ENCODE measurements at regions not wholly inside any gene's neighbourhood (a gene's known extent, or its start where the extent isn't known, plus 50 kb on each side); places are given as distances from the start of the nearest gene placed in this dataset.
"Not testable (repeated sequence)": the region's sequence is repeated elsewhere in the genome, so short reads cannot be mapped to it uniquely, and the experiment has no call there.

DNA sequence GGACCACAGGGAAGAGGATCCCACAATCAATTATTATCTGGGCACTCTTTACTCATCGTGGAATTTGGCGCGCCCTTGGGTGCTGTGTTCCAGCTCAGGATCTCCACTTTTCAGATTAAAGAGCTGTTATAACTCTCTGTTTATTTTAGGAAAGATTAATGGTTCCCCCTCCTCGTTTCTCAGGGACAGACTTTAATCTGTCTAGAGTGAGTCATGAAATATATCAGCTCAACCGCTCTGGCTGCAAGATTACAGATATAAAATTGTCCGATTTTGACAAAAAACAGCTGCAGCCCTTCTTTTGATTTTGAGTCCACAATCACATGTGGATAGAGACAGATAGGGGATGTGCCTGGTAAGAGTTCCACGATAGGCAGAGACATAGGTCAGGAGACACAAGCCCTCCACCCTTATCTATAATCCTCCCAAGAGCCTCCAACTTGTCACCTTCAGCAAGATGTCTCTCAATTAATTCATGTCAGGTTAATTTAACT, 77.6 kb upstream of the ANKRD55 start:
- Mint-ChIP-seq H3K4me3 (no peak overlapping the region), H3K27me3 (ENCODE audit: low read depth) (peaks cover 4% of the 10 kb centered on the region), H3K27ac (no peak overlapping the region), H3K4me1 (ENCODE audit: low read depth) (no peaks in the 10 kb centered on the region), H3K9me3 (peaks cover 14% of the 10 kb centered on the region), H3K36me3 (ENCODE audit: low read depth) (peaks cover 4% of the 10 kb centered on the region)

DNA sequence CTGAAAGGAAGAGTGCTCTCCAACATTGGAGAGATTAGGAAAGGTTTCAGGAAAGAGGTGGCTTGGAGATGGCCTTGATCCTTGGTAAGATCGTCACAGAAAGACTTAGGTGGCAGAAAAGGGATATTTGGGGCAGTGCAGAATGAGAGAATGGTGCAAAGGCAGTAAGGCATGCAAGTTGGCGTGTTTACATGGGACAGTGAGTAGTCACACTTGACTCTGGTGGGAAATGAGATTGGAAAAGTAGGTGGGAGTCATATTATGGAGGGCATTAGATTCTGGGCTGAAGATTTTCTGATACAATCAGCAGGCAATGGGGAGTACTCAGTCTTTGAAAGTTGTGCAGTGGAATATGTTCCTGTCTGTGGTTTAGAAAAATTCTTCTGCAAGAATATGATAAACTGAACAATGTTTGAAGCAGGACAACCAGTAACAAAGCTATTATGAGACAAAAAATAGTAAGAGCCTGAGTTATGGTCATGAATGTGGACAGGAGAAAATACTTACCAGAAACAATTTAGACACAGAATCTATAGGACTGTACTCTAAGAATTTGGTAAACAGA, 76.2 kb upstream of the ANKRD55 start:
- Mint-ChIP-seq H3K9me3 (peaks cover 17% of the 10 kb centered on the region), H3K4me3 (no peak overlapping the region), H3K36me3 (ENCODE audit: low read depth) (peaks cover 4% of the 10 kb centered on the region), H3K27me3 (ENCODE audit: low read depth) (peaks cover 4% of the 10 kb centered on the region), H3K27ac (no peak overlapping the region), H3K4me1 (ENCODE audit: low read depth) (no peaks in the 10 kb centered on the region)

DNA sequence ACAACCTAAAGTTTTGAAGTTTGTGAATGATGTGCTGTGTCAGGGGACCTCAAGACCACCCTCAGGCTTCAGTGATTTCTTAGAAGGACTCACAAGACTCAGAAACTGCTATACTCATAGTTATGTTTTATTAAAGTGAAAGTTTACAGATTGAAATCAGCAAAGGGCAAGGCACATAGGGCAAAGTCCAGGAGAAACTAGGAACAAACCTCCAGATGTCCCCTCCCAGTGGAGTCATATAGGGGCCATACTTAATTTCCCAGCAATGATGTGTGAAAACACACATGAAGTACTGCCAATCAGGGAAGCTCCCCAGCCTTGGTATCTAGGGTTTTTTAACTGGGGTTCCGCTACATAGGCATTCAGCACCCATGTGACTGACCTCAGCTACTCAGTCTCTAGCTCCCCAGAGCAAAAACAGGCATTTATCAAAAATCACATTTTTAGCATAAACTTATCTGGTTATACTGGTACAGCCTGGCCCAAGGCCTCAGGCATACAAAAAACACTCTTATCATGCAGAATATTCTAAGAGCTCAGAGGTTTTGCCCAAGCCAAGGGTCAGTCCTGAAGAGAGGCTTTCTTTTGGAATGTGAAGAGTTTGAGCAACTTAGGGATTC, 74.7 kb upstream of the ANKRD55 start:
- H3K4me1 Mint-ChIP-seq (ENCODE audit: low read depth) = no peaks in the 10 kb centered on the region
- no peak overlapping the region for H3K4me3 Mint-ChIP-seq
- no peak overlapping the region for H3K27ac Mint-ChIP-seq
- peaks cover 4% of the 10 kb centered on the region for H3K36me3 Mint-ChIP-seq (ENCODE audit: low read depth)
- peaks cover 17% of the 10 kb centered on the region for H3K9me3 Mint-ChIP-seq
- peaks cover 4% of the 10 kb centered on the region for H3K27me3 Mint-ChIP-seq (ENCODE audit: low read depth)

DNA sequence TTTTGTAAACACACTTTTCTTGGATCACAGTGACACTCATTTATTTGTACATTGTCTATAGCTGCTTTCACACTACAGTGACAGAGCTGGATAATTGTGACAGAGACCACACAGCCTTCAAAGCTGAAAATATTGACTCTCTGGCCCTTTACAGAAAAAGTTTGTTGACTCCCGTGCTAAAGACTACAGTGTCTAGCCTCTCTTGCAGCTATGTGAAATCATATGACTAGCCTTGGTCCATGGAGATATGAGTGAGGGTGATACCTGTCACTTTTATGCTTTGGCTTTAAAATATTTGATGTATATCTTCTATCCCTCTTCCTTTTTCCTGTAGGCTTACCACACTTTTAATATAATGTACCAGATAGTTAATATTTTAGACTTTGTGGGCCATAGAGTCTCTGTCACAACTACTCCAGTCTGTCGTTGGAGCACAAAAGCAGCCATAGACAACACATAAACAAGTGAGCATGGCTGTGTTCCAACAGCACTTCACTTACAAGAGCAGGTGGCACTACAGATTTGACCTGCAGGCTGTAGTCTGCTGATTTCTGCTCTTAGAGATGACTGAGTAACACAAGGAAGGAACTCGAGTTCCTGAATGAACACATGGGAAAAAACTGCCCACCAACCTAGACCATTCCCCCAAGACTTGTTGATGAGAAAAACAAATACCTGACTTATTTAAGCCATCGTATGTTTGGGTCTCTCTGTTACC, 73.5 kb upstream of the ANKRD55 start:
- Mint-ChIP-seq H3K4me1 (ENCODE audit: low read depth) (peaks cover 3% of the 10 kb centered on the region), H3K27me3 (ENCODE audit: low read depth) (peaks cover 4% of the 10 kb centered on the region), H3K27ac (no peak overlapping the region), H3K4me3 (no peak overlapping the region), H3K9me3 (peaks cover 17% of the 10 kb centered on the region), H3K36me3 (ENCODE audit: low read depth) (peaks cover 4% of the 10 kb centered on the region)

DNA sequence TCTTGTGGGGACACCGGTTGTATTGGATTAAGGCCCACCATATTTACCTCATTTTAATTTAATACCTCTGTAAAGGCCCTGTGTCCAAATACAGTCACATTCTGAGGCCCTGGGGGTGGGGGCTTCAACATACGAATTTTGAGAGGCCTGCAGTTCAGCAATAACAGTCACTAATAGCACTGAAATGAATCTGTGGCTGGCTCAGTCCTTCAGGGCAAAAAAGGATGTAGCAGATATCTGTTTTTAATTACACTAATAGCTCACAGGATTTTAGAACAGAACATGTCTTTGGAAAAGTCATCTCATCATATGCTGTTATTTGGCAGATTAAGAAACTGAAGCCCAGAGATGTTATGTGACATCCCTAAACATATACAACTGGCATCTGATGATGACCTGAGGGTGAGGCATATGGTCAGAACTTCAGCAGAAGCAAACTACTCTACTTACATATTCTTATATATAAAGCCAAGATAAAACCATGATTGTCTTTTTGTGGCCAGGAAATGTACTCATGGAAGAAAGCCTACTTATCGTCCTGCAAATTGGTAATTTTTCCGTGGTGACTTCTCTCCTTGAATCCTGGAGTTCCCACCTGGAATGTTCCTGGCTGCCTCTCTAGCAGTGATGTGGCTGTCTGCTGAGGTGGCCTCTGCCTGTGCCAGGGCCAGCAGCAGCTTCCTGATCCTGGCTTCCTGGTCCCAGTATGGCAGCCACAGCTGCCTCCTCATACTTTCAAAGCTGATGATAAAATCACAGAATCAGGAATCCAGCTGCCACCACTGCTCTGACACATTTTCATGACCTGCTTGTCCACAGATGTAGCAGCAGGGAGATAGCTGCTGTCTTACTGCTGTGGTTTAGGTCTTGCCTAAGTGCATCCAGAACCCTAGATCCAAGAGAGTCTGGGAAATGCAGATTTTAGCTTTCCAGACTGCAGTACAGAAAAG, 72.1 kb upstream of the ANKRD55 start:
- Mint-ChIP-seq H3K27ac (no peak overlapping the region), H3K4me1 (ENCODE audit: low read depth) (peaks cover 3% of the 10 kb centered on the region), H3K27me3 (ENCODE audit: low read depth) (peaks cover 4% of the 10 kb centered on the region), H3K36me3 (ENCODE audit: low read depth) (peaks cover 5% of the 10 kb centered on the region), H3K9me3 (peaks cover 17% of the 10 kb centered on the region), H3K4me3 (no peak overlapping the region)

DNA sequence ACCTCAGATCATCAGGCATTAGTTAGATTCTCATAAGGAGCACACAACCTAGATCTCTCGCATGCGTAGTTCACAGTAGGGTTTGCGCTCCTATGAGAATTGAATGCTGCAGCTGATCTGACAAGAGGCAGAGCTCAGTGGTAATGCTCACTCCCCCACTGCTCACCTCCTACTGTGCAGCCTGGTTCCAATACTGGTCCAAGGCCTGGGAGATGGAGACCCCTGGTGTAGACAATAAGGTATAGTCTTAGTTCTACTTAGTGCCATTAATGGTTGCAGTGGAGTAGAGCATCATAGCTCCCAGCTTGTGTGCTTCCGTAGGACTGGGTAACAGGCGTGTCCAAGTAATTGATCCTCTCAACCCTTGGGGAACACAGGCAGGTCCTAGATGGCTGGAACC, 70.4 kb upstream of the ANKRD55 start:
- Mint-ChIP-seq H3K4me3 (no peak overlapping the region), H3K27ac (no peak overlapping the region), H3K4me1 (ENCODE audit: low read depth) (peaks cover 3% of the 10 kb centered on the region), H3K36me3 (ENCODE audit: low read depth) (peaks cover 3% of the 10 kb centered on the region), H3K27me3 (ENCODE audit: low read depth) (no peaks in the 10 kb centered on the region), H3K9me3 (peaks cover 17% of the 10 kb centered on the region)

DNA sequence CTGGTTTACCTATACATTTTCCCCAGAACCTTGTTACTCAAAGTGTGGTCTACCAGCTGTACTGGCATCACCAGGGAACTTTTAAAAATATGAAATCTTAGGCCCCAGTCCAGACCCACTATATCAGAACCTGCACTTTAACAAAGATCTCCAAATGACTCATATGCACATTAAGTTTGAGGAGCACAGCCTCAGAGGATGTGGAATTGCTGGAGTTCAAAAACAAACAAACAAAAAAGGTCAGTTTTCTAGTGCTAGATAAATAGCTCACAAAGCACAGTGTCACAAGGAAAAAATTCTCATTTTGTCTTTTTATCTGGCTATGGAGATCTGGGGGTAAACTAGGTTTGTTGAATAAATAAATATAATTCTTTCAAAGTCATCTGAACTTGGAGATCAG, 68.9 kb upstream of the ANKRD55 start:
- Mint-ChIP-seq H3K4me3 (no peak overlapping the region), H3K36me3 (ENCODE audit: low read depth) (peaks cover 3% of the 10 kb centered on the region), H3K27ac (no peak overlapping the region), H3K4me1 (ENCODE audit: low read depth) (peaks cover 3% of the 10 kb centered on the region), H3K27me3 (ENCODE audit: low read depth) (no peaks in the 10 kb centered on the region), H3K9me3 (peaks cover 14% of the 10 kb centered on the region)

DNA sequence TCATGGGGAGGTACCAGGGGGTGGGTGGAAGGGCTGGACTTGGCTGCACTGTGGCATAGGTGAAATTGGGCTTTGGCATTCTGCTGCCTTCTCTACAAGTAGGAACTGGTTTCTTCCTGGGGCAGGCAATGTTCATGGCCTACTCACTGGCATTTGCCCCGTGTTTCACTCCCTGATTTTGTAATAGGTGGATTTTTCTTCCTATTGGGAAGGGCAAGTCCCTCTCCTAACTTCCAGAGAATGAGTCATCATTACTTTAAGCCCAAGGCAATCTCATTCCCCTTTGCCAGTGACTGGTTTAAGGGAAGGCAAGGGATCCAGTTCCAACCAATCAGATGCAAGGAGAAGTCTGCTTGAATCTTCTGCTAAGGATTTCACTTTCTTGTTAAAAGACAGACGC, 67.9 kb upstream of the ANKRD55 start:
- peaks cover 1% of the 10 kb centered on the region for H3K36me3 Mint-ChIP-seq (ENCODE audit: low read depth)
- peaks cover 6% of the 10 kb centered on the region for H3K9me3 Mint-ChIP-seq
- H3K4me3 Mint-ChIP-seq = no peak overlapping the region
- H3K27me3 Mint-ChIP-seq (ENCODE audit: low read depth) = no peaks in the 10 kb centered on the region
- peaks cover 3% of the 10 kb centered on the region for H3K4me1 Mint-ChIP-seq (ENCODE audit: low read depth)
- no peak overlapping the region for H3K27ac Mint-ChIP-seq

DNA sequence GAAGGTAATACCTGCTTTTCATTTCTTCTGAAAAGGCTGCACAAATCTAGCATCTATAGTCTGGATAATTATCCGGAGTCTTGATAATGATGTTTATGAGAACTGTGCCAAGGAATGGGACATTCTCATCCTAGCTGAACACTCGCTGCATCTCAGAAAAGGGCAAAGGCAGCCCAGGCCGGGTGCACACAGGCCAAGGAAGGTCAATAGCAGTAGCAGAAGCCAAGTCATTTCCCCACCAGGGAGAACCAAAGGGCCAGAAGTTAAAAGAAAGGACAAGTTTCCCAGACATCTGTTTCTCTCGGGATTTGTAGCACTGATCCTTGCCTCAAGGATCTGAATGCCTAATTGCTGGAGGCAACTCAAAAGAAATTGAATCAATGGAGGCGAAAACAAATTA, 66.1 kb upstream of the ANKRD55 start:
- Mint-ChIP-seq H3K9me3 (peaks cover 3% of the 10 kb centered on the region), H3K36me3 (ENCODE audit: low read depth) (peaks cover 1% of the 10 kb centered on the region), H3K27me3 (ENCODE audit: low read depth) (no peaks in the 10 kb centered on the region), H3K27ac (no peak overlapping the region), H3K4me3 (no peak overlapping the region), H3K4me1 (ENCODE audit: low read depth) (peaks cover 3% of the 10 kb centered on the region)

DNA sequence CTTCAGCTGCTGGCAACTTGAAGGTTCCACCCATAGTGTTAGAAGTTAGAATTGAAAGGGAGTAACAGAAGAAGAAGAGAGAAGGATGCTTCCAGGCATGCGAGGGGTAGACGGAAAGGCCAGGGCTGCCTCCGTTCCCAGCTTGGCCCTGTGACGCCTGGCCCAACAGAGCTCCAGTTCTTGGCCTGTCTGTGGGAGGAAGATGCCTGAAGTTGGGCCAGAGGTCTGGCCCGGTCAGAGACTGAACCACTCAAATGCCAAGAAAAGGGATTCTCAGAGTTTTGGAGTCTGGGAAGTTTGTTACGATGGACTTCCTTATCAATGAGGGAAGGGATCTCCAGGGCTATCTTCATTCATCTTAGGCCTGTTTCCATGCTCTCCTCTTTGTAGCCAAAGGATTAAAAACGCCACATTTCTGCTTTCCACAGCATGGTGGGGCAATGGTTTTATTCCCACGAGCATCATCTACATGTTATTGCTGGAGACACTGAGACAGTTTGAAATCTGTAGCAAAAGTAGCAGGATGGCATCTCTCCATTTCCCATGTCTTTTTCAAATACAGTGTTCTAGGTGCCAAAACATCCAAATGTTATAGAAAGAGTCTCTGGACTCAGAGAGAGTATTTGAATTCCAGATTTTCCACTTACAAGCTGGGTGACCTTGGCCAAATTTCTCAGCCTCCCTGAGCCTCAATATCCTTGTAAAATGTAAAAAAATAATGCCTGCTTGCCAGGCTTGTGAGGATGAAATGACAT, 65.4 kb upstream of the ANKRD55 start:
- Mint-ChIP-seq H3K27me3 (ENCODE audit: low read depth) (no peaks in the 10 kb centered on the region), H3K27ac (no peak overlapping the region), H3K4me1 (ENCODE audit: low read depth) (peaks cover 3% of the 10 kb centered on the region), H3K4me3 (no peak overlapping the region), H3K9me3 (peaks cover 8% of the 10 kb centered on the region), H3K36me3 (ENCODE audit: low read depth) (peaks cover 1% of the 10 kb centered on the region)

DNA sequence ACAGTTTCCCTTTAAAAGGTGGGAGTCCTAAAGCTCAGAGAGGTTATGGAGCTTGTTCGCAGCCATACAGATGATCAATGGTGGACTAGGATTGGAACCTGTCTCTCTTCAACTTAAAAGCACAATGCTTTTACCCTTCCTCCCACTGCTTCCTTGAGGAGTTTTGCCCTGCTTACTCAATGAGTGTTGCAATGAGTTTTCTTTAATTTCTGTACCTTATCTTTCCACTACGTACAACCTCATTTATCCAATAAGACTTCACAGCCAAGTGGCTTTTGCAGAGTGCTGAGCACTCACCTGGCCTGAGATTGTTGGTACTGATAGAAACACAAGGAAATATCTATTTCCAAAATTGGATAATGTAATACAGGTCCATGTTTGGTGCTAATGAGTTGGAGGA, 64.7 kb upstream of the ANKRD55 start:
- peaks cover 11% of the 10 kb centered on the region for H3K9me3 Mint-ChIP-seq
- H3K4me3 Mint-ChIP-seq = no peak overlapping the region
- H3K27ac Mint-ChIP-seq = no peak overlapping the region
- peaks cover 3% of the 10 kb centered on the region for H3K4me1 Mint-ChIP-seq (ENCODE audit: low read depth)
- peaks cover 1% of the 10 kb centered on the region for H3K36me3 Mint-ChIP-seq (ENCODE audit: low read depth)
- H3K27me3 Mint-ChIP-seq (ENCODE audit: low read depth) = no peaks in the 10 kb centered on the region

DNA sequence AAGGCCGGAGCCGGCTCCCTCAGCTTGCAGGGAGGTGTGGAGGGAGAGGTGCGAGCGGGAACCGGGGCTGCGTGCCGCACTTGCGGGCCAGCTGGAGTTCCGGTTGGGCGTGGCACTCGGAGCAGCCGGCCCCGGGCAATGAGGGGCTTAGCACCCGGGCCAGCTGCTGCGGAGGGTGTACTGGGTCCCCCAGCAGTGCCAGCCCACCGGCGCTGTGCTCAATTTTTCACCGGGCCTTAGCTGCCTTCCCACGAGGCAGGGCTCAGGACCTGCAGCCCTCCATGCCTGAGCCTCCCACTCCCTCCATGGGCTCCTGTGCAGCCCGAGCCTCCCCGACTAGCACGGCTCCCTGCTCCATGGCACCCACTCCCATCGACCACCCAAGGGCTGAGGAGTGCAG, 62.2 kb upstream of the ANKRD55 start:
- not testable (repeated sequence) for H3K4me1 Mint-ChIP-seq (ENCODE audit: low read depth); H3K36me3 Mint-ChIP-seq (ENCODE audit: low read depth); H3K27me3 Mint-ChIP-seq (ENCODE audit: low read depth); H3K27ac Mint-ChIP-seq; H3K4me3 Mint-ChIP-seq
- peaks cover 11% of the 10 kb centered on the region for H3K9me3 Mint-ChIP-seq

DNA sequence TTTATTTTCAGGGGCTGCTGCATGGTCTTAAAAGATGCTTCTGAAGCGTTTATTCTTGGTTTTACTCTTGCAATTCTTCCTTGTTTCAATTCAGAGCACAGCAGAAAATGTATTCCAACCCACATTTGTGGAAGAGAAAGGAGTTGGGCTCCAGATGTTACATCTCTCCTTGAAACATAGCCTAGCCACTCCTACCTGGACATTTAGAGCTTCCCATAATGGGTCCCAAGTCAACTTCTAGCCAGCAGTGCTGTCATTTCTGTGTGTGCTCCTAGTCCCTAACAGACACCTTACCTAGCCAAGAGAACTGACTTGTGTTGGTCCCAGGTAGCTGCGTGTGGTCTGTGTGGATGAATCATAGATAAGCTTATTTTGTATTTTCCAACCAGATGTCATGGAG, 61.2 kb upstream of the ANKRD55 start:
- no peaks in the 10 kb centered on the region for H3K27me3 Mint-ChIP-seq (ENCODE audit: low read depth)
- no peak overlapping the region for H3K27ac Mint-ChIP-seq
- H3K36me3 Mint-ChIP-seq (ENCODE audit: low read depth) = no peaks in the 10 kb centered on the region
- peaks cover 11% of the 10 kb centered on the region for H3K9me3 Mint-ChIP-seq
- no peaks in the 10 kb centered on the region for H3K4me1 Mint-ChIP-seq (ENCODE audit: low read depth)
- no peak overlapping the region for H3K4me3 Mint-ChIP-seq

DNA sequence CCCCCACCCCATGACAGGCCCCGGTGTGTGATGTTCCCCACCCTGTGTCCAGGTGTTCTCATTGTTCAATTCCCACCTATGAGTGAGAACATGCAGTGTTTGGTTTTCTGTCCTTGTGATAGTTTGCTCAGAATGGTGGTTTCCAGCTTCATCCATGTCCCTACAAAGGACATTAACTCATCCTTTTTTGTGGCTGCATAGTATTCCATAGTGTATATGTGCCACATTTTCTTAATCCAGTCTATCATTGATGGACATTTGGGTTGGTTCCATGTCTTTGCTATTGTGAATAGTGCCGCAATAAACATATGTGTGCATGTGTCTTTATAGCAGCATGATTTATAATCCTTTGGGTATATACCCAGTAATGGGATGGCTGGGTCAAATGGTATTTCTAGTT, 59.7 kb upstream of the ANKRD55 start:
- H3K4me3 Mint-ChIP-seq; H3K36me3 Mint-ChIP-seq (ENCODE audit: low read depth); H3K27me3 Mint-ChIP-seq (ENCODE audit: low read depth); H3K4me1 Mint-ChIP-seq (ENCODE audit: low read depth); H3K27ac Mint-ChIP-seq: not testable (repeated sequence)
- peaks cover 11% of the 10 kb centered on the region for H3K9me3 Mint-ChIP-seq
